Fibroblast of skin of back (primary cell): ENCODE measurements at regions not wholly inside any gene's neighbourhood (a gene's known extent, or its start where the extent isn't known, plus 50 kb on each side); places are given as distances from the start of the nearest gene placed in this dataset.
"Not testable (repeated sequence)": the region's sequence is repeated elsewhere in the genome, so short reads cannot be mapped to it uniquely, and the experiment has no call there.

Experiments used
- DNase-seq: peaks from one replicate; pipeline ENCODE4 v3.0.0-alpha.2; 2013

GRCh38 chr21:39022035-39022434 is 161.2 kb downstream of the PSMG1 start:
- no peak for DNase-seq

DNA sequence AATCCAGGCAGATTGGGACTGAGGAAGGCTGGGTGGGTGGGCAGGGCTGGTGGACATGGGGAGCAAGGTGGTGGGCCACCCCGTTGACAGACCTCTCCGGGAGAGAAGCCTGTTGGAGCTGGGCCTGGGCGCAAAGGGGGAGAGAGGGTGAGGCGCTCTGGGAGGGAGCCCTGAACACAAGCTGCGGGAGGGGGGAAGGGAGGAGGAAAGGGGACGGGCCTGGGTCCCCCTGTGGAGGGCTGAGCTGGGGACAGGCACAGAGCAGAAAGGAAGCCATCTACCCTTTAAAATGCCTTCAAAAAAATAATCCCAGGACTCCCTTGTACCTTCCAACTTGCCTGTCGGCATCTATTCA is 161.8 kb downstream of the PSMG1 start:
- no peak for DNase-seq

DNA sequence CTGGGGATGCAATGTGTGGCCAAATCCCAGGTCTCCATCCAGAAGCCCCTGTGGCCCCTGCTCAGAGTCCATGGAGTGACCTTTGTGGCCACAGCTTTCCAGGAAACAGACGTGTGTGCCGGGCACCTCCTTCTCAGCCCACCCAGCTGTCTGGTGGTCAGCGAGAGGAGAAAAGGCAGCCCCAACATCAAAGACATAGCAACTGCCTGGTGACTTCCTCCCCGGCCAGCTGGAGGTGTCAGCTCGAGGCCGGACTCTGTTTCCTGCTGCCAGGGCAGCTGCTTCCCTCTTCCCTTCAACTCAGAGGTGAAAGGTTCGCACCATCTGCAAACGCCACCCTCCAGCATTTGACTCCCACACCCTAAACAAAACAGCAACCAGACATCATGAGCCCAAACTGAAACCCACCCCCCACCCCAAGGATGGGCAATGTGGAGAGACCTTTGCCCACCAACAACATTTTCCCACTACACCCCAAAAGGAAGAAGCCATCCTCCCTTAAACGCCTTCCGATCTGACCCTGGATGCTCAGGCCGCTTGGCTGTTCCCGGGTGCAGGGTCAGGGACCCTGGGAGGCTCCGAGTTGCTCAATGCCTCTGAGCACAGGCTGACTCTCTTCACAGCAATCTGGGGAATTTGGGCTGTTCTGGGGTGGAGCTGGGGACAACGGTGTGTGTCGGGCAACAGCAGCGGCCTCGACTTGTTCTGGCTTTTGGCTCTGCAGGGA is 162.3 kb downstream of the PSMG1 start:
- DNase-seq, result peak; percentile 83

DNA sequence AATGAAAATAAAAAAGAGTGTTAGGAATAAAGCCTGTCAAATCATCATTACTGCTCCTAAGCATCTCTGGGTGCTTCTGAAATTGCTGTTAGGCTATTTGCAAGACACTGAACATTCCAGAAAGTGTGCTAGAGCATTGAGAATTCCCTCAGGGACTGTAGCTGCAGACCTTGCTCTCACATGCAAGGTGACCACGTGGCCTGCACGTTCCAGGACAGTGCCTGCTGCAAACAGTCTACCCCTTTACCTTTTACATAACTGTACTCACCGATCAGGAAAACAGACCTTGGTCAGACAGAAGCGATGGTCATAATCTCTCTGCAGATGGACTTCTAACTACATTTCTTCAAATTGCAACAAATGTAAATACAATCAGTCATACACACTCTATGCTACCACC is 164.5 kb downstream of the PSMG1 start:
- DNase-seq, result no peak

GRCh38 chr21:39016740-39017315 is 166.4 kb downstream of the PSMG1 start:
- no peak for DNase-seq

- DNase-seq, result peak; percentile 95
Measured at GRCh38 chr21:39014747-39015146, 168.5 kb downstream of the PSMG1 start.

- DNase-seq, result no peak
Measured at GRCh38 chr21:39012326-39013230, 170.7 kb downstream of the PSMG1 start.

- no peak for DNase-seq
Measured at GRCh38 chr21:39011911-39012310, 171.3 kb downstream of the PSMG1 start.

- DNase-seq, result no peak
Measured at GRCh38 chr21:39010629-39011404, 172.4 kb downstream of the PSMG1 start.

DNA sequence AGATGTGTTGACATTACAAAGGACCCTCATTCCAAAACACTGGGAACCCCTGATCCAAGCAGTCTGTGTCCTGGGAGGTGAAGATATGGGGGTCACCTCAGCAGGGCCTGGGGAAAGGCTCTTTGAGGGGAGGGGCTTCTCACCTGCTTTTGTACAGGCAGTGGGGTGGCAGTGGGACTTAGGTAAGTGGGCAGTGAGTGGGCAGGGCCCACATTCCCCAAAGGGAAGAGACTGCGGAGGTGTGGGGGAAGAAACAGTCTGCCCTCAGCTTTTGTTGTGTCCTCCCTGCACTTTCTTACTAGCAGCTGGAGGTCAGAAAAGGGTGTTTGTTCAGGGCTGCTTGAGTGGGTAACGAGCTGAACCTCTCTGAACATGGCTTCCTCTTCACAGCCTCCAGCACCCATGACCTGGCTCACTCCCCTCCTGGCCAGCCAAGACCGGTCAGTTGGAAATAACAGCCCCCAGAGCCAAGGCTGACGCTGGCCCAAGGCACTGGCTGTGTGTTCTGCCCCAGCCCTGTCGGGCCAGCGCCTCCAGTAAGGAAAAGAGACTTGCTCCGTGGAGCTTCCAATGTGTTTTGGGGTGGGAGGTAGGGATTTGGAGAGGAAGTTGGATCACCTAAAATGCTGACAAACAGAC is 173.5 kb downstream of the PSMG1 start:
- DNase-seq, result no peak

- DNase-seq, result no peak
Measured at GRCh38 chr21:39007985-39008384, 175.3 kb downstream of the PSMG1 start.

DNA sequence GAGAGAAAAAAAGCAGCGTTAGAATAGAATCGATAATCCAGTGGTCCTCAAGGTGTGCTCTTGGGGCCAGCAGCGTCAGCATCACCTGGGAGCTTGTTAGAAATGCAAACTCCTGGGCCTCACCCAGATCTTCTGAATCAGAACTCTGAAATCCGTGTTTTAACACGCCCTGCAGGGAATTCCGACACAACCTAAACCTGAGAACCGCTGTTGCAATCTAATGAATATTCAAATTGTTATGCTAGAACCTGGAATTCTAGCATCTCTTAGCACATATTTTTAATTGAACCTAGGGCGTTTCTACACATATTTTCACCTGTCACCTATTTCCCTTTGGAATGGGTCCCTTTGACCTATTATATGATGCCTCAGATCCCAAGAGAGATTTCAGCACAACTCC is 175.7 kb downstream of the PSMG1 start:
- no peak for DNase-seq

- DNase-seq, result peak; percentile 23
Measured at GRCh38 chr21:39006571-39007311, 176.5 kb downstream of the PSMG1 start.

DNA sequence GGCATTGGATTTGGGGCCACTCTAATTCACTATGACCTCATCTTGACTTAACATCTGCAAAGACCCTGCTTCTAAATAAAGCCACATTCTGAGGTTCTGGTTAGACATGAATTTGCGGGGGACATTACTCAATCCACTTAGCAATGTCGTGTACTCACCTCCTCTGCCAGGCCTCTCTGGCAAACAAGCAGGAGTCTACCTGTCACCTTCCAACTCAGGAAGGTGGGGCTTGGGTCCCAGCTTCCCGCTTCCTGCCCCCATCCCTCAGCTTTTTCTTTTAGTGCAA is 177.8 kb downstream of the PSMG1 start:
- DNase-seq, result no peak

DNA sequence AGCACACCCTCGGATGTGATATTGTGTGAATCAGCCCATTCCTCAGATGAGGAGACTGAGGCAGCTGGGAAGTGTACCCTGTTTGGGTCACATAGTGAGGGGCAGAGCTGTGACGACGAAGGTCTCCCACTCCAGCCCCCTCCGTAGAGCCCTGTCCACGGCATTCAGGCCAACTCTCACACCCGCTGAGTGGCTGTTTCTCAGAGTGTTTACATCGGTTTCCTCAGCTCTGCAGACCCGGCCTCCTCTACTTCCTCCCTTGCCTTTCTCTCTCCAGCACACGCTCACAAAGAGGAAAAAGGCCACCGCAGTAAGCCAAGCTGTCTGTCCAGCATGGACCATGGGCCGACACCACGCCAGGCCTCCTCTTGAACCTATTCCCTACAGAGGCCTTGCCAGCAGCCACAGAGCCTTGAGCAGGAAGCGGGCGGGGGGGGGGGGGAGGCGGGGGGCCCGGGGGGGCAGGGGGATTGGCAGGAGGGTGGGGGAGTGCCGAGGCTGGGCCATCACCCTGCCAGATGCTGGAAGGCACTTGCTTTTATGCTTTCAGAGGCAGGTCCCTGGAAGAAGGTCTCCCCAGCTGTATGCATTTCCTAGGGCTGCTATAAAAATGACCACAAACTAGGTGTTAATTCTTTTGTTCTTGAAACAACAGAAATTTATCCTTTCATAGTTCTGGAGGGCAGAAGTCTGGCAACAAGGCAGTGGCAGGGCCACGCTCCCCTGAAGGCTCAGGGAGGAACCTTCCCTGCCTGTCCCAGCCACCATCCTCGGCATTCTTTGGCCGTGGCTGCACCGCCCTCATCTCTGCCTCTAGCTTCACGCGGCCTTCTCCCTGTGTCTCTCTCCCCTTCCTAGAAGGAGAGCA is 178.4 kb downstream of the PSMG1 start:
- DNase-seq, result peak; percentile 28

DNA sequence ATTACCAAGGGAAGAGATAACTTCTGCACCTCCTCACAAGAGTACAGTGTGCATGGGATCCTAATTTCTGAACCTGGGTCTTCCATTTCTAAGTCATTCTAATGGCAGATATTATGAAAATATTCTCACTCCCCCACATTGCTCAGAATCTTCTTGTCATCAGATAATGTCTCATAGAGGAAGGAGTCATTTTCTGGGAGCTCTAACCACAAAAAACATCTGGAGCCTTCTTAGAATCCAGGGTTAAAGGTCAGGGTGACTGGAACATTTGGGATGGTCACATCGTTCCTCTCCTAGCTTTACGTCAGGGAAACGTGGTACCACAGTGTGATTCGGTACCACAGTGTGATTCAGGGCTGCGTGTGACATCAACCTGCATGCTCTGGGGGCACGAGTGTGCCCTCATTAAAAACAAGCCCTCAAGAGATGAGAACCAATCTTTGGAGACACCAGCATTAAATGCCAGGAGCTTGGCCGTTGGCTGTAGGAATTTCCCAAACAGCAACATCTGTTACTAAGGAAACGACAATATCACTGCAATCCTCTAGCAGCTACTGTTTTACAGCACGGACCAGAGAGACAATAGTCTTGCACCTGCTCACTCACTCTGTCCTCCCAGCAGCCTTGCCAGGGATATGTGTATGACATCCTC is 179.1 kb downstream of the PSMG1 start:
- DNase-seq, result peak; percentile 44

DNA sequence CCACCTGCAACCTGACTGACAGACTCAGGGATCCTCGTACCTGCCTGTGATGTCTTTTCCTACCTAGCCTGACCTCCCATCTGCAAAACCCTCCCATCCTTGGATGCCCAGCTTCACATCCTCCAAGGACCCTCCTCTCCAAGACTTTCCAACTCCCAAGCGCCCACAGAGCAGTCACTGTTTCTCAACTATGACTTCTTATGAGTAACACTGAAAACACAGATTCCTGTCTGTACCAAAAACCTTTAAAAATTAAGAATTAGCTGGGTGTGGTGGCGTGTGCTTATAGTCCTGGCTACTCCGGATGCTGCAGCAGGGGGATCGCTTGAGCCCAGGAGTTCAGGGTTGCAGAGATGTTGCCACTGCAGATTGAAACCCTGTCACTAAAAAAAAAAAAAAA is 181.9 kb downstream of the PSMG1 start:
- DNase-seq, result no peak

DNA sequence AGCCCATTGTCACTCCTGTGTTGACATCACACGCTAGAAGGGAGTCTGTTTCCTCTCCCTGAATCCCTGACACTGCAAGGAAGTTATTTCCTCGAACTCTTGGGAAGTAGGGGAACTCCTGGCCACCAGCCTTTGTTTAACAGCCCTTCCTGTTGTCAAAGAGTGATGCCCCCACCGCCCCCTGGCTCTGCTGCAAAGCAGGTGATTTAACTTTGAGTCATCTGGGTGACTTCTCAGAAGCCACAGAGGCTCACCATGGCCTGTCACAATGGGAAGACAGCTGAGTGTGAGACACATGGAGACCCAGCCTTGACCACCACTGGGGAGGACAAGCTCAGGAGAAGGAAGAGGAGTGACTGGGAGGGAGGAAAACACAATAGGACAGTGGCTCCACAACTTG is 182.8 kb downstream of the PSMG1 start:
- peak; percentile 36 for DNase-seq

DNA sequence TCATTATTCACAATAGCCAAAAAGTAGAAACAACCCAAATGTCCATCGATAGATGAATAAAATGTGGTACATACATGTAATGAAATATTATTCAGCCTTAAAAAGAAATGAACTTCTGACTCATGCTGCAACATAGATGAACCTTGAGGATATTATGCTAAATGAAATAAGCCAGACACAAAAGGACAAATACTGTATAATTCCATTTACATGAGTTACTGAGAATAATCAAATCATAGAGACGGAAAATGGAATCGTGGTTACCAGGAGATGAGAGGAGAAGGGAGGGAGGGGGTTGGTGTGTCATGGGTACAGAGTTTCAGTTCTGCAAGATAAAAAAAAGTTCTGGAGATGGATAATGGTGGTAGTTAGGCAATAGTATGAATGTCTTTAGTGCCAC is 184.1 kb downstream of the PSMG1 start:
- peak; percentile 73 for DNase-seq

- not testable (repeated sequence) for DNase-seq
Measured at GRCh38 chr21:38998281-38998680, 185.0 kb downstream of the PSMG1 start.
